OCI-LY3 (cell line): ENCODE measurements at regions not wholly inside any gene's neighbourhood (a gene's known extent, or its start where the extent isn't known, plus 50 kb on each side); places are given as distances from the start of the nearest gene placed in this dataset.

Experiments used
- CTCF ChIP-seq: fragments of 200-600, 300-600 bp; sonication (generic); IDR thresholded peaks from 2 replicates; pipeline ENCODE4 v1.5.1; 2014; ENCODE audit warnings: antibody characterized with exemption, low read length, low read depth
- EZH2phosphoT487 ChIP-seq: fragments of 200-600 bp; shearing (Covaris generic); IDR thresholded peaks from 2 replicates; pipeline ENCODE4 v1.6.1; 2018; ENCODE audit warnings: antibody characterized with exemption, mixed run types, low read depth

DNA sequence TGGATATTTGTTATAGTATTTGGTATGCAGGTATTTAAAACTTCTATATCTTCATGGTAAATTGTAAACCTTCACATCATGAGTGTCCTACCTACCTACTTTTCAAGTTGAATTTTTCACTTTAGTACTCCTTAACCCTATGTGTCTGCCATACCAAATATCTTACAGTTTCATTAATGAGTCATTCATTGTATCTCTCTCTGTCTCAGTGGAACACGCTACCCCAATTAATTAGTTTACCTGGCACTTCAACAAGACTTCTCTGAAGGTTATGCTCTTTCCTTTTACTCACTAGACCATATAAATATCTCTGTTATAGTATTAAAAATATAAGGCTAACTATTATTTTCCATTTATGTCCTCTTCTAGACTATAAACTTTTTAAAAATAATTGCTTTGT is 123.9 kb upstream of the GJE1 start:
- TF ChIP-seq CTCF (no peak), EZH2phosphoT487 (no peak)
